Neutrophil (primary cell): ENCODE measurements at regions not wholly inside any gene's neighbourhood (a gene's known extent, or its start where the extent isn't known, plus 50 kb on each side); places are given as distances from the start of the nearest gene placed in this dataset.

Experiments used
- H3K27ac ChIP-seq: fragments of 200-600 bp; sonication (generic); 2 replicates; pipeline ENCODE4 v1.5.1; 2016; ENCODE audit warnings: mild to moderate bottlenecking, moderate library complexity
- H3K27me3 ChIP-seq: fragments of 200-600 bp; sonication (generic); 2 replicates; pipeline ENCODE4 v1.6.0; 2016; ENCODE audit warnings: mild to moderate bottlenecking
- H3K36me3 ChIP-seq: fragments of 200-600 bp; sonication (generic); 2 replicates; pipeline ENCODE4 v1.5.1; 2017
- H3K4me1 ChIP-seq, 2 experiments: fragments of 200-600 bp in 1 of 2; sonication (generic) in 1 of 2; 1 replicate in 1 of 2; 2 replicates in 1 of 2; pipeline versions ENCODE4 v1.5.1 to v1.6.1; 2013 to 2016; ENCODE audit warnings: low read depth in 1 of 2, low read length in 1 of 2, mild to moderate bottlenecking in 1 of 2, moderate library complexity in 1 of 2; ENCODE audit not compliant: control insufficient read depth in 1 of 2, insufficient read depth in 1 of 2
- H3K4me3 ChIP-seq, 2 experiments: fragments of 200-600 bp in 1 of 2; sonication (generic) in 1 of 2; 1 replicate in 1 of 2; 2 replicates in 1 of 2; pipeline ENCODE4 v1.5.1; 2013 to 2016; ENCODE audit warnings: low read depth in 1 of 2, low read length in 1 of 2, mild to moderate bottlenecking in 1 of 2, moderate library complexity in 1 of 2
- H3K9me3 ChIP-seq: fragments of 200-600 bp; sonication (generic); 2 replicates; pipeline ENCODE4 v1.5.1; 2016
- TF ChIP-seq, protein P1 (sequence below): fragments of 200-600 bp; sonication (generic); IDR thresholded peaks from 2 replicates; pipeline ENCODE4 v1.5.1; 2016; ENCODE audit warnings: antibody characterized with exemption

DNA sequence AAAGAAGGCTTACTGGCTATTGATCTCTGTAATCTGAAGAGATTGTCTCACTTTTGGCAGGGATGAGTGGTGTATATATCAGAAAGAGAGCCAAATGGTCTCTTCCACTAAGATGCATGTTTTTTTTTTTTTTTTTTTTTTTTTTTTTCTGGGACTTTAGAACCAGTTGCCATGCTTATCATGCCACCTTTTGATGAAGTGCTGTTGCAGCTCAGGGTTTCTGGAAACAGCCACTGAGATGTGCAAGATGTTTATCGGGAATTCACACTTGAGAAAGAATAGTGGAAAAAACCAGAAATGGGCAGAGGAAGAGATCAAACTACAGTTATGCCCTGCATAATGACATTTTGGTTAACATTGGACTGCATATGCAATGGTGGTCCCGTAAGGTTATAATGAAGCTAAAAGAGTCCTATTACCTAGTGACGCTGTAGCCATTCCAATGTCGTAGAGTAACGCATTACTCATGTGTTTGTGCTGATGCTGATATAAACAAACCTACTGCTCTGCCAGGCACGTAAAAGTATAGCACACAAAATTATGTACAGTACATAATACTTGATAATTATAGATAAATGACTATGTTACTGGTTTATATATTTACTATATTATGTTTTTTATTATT is 121.0 kb downstream of the KLF5 start:
- Histone ChIP-seq H3K27me3 (no peaks in the 10 kb centered on the region), H3K4me3 (no peak overlapping the region), H3K9me3 (no peaks in the 10 kb centered on the region), H3K36me3 (no peaks in the 10 kb centered on the region), H3K4me1 (no peaks in the 10 kb centered on the region), H3K27ac (no peak overlapping the region)
- TF ChIP-seq, protein P1, sequence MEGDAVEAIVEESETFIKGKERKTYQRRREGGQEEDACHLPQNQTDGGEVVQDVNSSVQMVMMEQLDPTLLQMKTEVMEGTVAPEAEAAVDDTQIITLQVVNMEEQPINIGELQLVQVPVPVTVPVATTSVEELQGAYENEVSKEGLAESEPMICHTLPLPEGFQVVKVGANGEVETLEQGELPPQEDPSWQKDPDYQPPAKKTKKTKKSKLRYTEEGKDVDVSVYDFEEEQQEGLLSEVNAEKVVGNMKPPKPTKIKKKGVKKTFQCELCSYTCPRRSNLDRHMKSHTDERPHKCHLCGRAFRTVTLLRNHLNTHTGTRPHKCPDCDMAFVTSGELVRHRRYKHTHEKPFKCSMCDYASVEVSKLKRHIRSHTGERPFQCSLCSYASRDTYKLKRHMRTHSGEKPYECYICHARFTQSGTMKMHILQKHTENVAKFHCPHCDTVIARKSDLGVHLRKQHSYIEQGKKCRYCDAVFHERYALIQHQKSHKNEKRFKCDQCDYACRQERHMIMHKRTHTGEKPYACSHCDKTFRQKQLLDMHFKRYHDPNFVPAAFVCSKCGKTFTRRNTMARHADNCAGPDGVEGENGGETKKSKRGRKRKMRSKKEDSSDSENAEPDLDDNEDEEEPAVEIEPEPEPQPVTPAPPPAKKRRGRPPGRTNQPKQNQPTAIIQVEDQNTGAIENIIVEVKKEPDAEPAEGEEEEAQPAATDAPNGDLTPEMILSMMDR = no peak

DNA sequence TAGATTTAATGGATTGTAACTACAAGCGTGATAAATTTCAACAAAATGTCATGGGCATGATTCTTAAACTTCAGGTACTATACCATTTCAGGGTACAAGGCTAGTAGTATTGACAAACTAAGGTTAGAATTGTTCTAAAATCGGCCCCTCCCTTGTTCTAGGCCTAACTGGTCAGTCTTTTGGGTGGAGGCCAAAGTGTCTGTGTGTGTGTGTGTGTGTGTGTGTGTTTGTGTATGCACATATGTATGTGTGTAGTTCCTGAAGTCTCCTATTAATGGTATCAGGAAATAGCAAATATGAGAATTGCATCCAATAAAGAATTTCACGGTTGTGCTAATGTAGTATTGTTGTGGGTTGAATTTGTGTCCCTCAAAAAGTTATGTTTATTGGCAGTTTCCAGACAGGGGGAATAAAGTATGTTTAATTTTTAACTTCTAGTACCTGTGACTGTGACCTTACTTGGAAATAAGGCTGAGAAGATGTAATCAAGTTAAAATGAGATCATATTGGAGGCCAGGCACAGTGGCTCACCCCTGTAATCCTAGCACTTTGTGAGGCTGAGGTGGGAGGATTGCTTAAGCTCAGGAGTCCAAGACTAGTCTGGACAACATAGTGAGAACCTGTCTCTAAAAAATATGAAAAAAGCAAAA is 119.2 kb downstream of the KLF5 start:
- Histone ChIP-seq H3K36me3 (no peaks in the 10 kb centered on the region), H3K9me3 (no peaks in the 10 kb centered on the region), H3K27ac (no peak overlapping the region), H3K4me3 (no peak overlapping the region), H3K4me1 (no peaks in the 10 kb centered on the region), H3K27me3 (no peaks in the 10 kb centered on the region)
- TF ChIP-seq, protein P1 = no peak

DNA sequence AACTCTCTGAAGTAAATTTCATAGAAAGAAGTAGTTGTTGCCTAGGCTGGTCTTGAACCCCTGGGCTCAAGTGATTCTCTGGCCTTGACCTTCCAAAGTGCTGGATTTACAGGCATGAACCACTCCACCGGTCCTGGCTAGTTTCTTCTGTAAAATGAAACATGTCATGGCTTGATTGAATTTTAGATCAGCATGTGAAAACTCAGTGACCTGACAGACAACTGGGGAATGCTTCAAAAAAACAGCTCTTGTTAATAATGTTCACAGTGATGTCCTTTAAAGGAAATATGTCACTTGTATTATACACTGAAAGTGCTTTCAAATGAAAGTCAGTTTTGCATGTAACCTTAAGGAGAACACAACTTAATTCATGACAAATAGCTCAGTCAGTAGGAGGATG is 118.2 kb downstream of the KLF5 start:
- TF ChIP-seq, protein P1 = no peak
- no peaks in the 10 kb centered on the region for H3K27me3 ChIP-seq
- H3K4me1 ChIP-seq = no peaks in the 10 kb centered on the region
- H3K27ac ChIP-seq = no peak overlapping the region
- no peaks in the 10 kb centered on the region for H3K36me3 ChIP-seq
- no peaks in the 10 kb centered on the region for H3K9me3 ChIP-seq
- no peak overlapping the region for H3K4me3 ChIP-seq

DNA sequence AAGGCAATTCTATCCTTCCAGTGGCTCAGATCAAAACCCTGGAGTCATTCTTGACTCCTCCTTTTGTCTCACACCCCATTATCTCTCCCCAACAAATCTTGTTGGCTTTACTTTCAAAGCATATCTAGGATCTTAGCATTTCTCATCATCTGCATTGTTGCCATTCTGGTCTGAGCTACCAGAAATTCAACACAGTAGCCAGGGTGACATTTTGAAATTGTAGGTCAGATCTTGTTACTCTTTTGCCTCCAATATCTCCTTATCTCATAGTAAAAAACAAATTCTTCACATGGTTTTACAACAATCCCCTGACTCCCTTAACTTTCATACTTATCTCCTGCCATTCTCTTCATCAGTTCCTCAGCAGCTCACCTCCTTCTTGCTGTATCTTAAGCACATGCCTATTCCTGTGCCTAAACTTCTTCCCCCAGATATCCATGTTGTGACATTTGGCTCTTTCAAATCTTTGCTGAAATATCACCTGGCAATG is 115.8 kb downstream of the KLF5 start:
- Histone ChIP-seq H3K27me3 (no peaks in the 10 kb centered on the region), H3K36me3 (no peaks in the 10 kb centered on the region), H3K4me3 (no peak overlapping the region), H3K27ac (no peak overlapping the region), H3K4me1 (no peaks in the 10 kb centered on the region), H3K9me3 (no peaks in the 10 kb centered on the region)
- TF ChIP-seq, protein P1 = no peak

DNA sequence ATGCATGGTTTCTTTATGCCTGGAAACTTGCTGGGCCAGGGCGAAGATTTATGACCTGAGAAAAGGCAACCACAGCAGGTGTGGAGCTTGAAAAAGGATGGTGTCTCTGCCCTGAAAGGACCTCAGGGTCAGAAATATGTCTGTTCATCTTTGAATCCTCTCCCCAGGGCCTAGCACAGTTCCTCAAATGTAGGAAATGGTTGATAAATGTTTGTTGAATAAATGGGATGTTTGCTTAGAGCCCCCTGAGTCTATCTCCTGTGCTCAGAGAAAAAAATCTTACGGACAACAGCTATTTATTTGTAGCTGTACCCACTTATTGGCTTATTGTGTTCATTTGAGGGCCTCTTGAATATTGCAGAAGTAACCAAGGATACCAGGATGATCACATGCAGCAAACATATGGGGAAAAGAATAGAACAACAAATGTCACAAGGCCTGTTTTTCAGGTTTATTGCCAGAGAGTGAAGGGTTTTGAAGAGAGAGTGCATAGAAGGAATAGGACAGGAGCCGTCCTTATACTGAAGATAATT is 114.5 kb downstream of the KLF5 start:
- H3K4me3 ChIP-seq = no peak overlapping the region
- H3K27me3 ChIP-seq = no peaks in the 10 kb centered on the region
- no peaks in the 10 kb centered on the region for H3K4me1 ChIP-seq
- H3K27ac ChIP-seq = no peak overlapping the region
- TF ChIP-seq, protein P1 = no peak
- H3K36me3 ChIP-seq = no peaks in the 10 kb centered on the region
- no peaks in the 10 kb centered on the region for H3K9me3 ChIP-seq
